ENCODE measurements at regions not wholly inside any gene's neighbourhood (a gene's known extent, or its start where the extent isn't known, plus 50 kb on each side); places are given as distances from the start of the nearest gene placed in this dataset.

GRCh38 chr20:48300529-48300928 is 515.2 kb upstream of the SULF2 start:
- H3K9me3 ChIP-seq (ENCODE audit: low read depth, low read length, poor library complexity, severe bottlenecking) = no peaks in the 10 kb centered on the region
- H3K4me3 ChIP-seq (ENCODE audit: low read depth, low read length, poor library complexity, severe bottlenecking) = no peak overlapping the region
- no peaks in the 10 kb centered on the region for H3K36me3 ChIP-seq (ENCODE audit: insufficient read depth, low read length, poor library complexity, severe bottlenecking)
- peaks cover 13% of the 10 kb centered on the region for H3K4me1 ChIP-seq (ENCODE audit: insufficient read depth, low read length, poor library complexity, severe bottlenecking)
- POLR2A ChIA-PET (ENCODE audit: low non-redundant PET) = interaction anchor here (0.7 kb wide), 1 partner anchor 12 kb away, joined by 8 read pairs; no protein-coding TSS in a partner anchor
- H3K27ac ChIP-seq (ENCODE audit: low read depth, low read length, poor library complexity, severe bottlenecking) = no peak overlapping the region
- intact Hi-C loops (cut with micrococcal nuclease; ENCODE audit: unreplicated experiment) = no loop called here
- DNase-seq (ENCODE audit: low spot score) = no peak
- no TSS peak for BruUV-seq (replicated peaks)
- peaks cover 17% of the 10 kb centered on the region for H3K27me3 ChIP-seq (replicated peaks; ENCODE audit: insufficient read depth, low read depth, low read length, poor library complexity)
- CTCF ChIA-PET = no interaction called here
- TF ChIP-seq CTCF (conservative IDR thresholded peaks at IDR 0.05; ENCODE audit: low read depth, low read length) (no peak), EZH2 (IDR thresholded peaks at IDR 0.05; ENCODE audit: borderline replicate concordance, low read depth, low read length, poor library complexity, severe bottlenecking) (no peak)

- CTCF ChIA-PET = interaction anchor here (0.6 kb wide), 2 partner anchors 321 to 622 kb away, joined by 3 read pairs; no protein-coding TSS in a partner anchor
- DNase-seq (ENCODE audit: low spot score) = peak; percentile 97
- no TSS peak for BruUV-seq (replicated peaks)
- Histone ChIP-seq H3K27ac (ENCODE audit: low read depth, low read length, poor library complexity, severe bottlenecking) (no peak overlapping the region), H3K27me3 (replicated peaks; ENCODE audit: insufficient read depth, low read depth, low read length, poor library complexity) (peaks cover 3% of the 10 kb centered on the region), H3K36me3 (ENCODE audit: insufficient read depth, low read length, poor library complexity, severe bottlenecking) (no peaks in the 10 kb centered on the region), H3K4me3 (ENCODE audit: low read depth, low read length, poor library complexity, severe bottlenecking) (no peak overlapping the region), H3K9me3 (ENCODE audit: low read depth, low read length, poor library complexity, severe bottlenecking) (no peaks in the 10 kb centered on the region), H3K4me1 (ENCODE audit: insufficient read depth, low read length, poor library complexity, severe bottlenecking) (peaks cover 13% of the 10 kb centered on the region)
- intact Hi-C loops (cut with micrococcal nuclease; ENCODE audit: unreplicated experiment) = loop anchor here (10.0 kb wide), 1 partner anchor 624 kb away; no protein-coding TSS in a partner anchor
- POLR2A ChIA-PET (ENCODE audit: low non-redundant PET) = no interaction called here
- TF ChIP-seq CTCF (conservative IDR thresholded peaks at IDR 0.05; ENCODE audit: low read depth, low read length) (no peak), EZH2 (IDR thresholded peaks at IDR 0.05; ENCODE audit: borderline replicate concordance, low read depth, low read length, poor library complexity, severe bottlenecking) (no peak)
Observed at GRCh38 chr20:48298851-48299484, 513.7 kb upstream of the SULF2 start.

- ChIA-PET POLR2A (ENCODE audit: low non-redundant PET) (no interaction called here), CTCF (interaction anchor here (0.6 kb wide), 1 partner anchor 621 kb away, joined by 3 read pairs; no protein-coding TSS in a partner anchor)
- H3K9me3 ChIP-seq (ENCODE audit: low read depth, low read length, poor library complexity, severe bottlenecking) = no peaks in the 10 kb centered on the region
- H3K27me3 ChIP-seq (replicated peaks; ENCODE audit: insufficient read depth, low read depth, low read length, poor library complexity) = no peaks in the 10 kb centered on the region
- peaks cover 13% of the 10 kb centered on the region for H3K4me1 ChIP-seq (ENCODE audit: insufficient read depth, low read length, poor library complexity, severe bottlenecking)
- intact Hi-C loops (cut with micrococcal nuclease; ENCODE audit: unreplicated experiment) = loop anchor here (10.0 kb wide), 1 partner anchor 624 kb away; no protein-coding TSS in a partner anchor
- no peak for DNase-seq (ENCODE audit: low spot score)
- no peak for TF ChIP-seq EZH2 (IDR thresholded peaks at IDR 0.05; ENCODE audit: borderline replicate concordance, low read depth, low read length, poor library complexity, severe bottlenecking)
- TF ChIP-seq CTCF (conservative IDR thresholded peaks at IDR 0.05; ENCODE audit: low read depth, low read length) = no peak
- no peak overlapping the region for H3K4me3 ChIP-seq (ENCODE audit: low read depth, low read length, poor library complexity, severe bottlenecking)
- BruUV-seq (replicated peaks) = no TSS peak
- H3K27ac ChIP-seq (ENCODE audit: low read depth, low read length, poor library complexity, severe bottlenecking) = no peak overlapping the region
- no peaks in the 10 kb centered on the region for H3K36me3 ChIP-seq (ENCODE audit: insufficient read depth, low read length, poor library complexity, severe bottlenecking)
Observed at GRCh38 chr20:48298433-48298832, 513.2 kb upstream of the SULF2 start.

Data from A673 (cell line).